OCI-LY7 (cell line): ENCODE measurements at regions not wholly inside any gene's neighbourhood (a gene's known extent, or its start where the extent isn't known, plus 50 kb on each side); places are given as distances from the start of the nearest gene placed in this dataset.

Experiments
- BruUV-seq: library from RNA; stranded (reverse); fragments of 400-500 nt; replicated peaks from 2 replicates; lab custom pipeline; 2021; lab: Mats Ljungman, UMichigan
- CTCF ChIA-PET: fragments of 300-600 bp; sonication (Branson Sonifier 250); formaldehyde crosslinking; loops from one replicate; lab custom pipeline; 2022; ENCODE audit warnings: antibody characterized with exemption; ENCODE audit not compliant: unreplicated experiment; lab: Charles Lee
- POLR2A ChIA-PET: fragments of 300-600 bp; sonication (Branson Sonifier 250); formaldehyde crosslinking; loops from one replicate; lab custom pipeline; 2022; ENCODE audit warnings: antibody characterized with exemption; lab: Charles Lee
- DNase-seq: peaks from one replicate; pipeline ENCODE4 v3.0.0-alpha.2; 2015; ENCODE audit warnings: low spot score
- H2AFZ ChIP-seq: fragments of 200-600 bp; sonication (generic), shearing (Covaris generic); 2 replicates; pipeline ENCODE4 v1.6.1; 2014; ENCODE audit warnings: mild to moderate bottlenecking, antibody characterized with exemption, low read length, moderate library complexity
- H3K27ac ChIP-seq: fragments of 200-600 bp; sonication (generic); 2 replicates; pipeline ENCODE4 v1.5.1; 2014; ENCODE audit warnings: mixed run types, low read depth, mild to moderate bottlenecking, moderate library complexity, low read length, inconsistent platforms; ENCODE audit not compliant: poor library complexity, severe bottlenecking
- H3K36me3 ChIP-seq: fragments of 200-600 bp; sonication (generic); 2 replicates; pipeline ENCODE4 v1.6.1; 2014; ENCODE audit warnings: mild to moderate bottlenecking, antibody characterized with exemption, low read length, moderate library complexity, mixed read lengths; ENCODE audit not compliant: insufficient read depth
- H3K4me1 ChIP-seq: fragments of 200-600 bp; sonication (generic); 2 replicates; pipeline ENCODE4 v1.5.1; 2014; ENCODE audit warnings: mild to moderate bottlenecking, low read length; ENCODE audit not compliant: insufficient read depth, poor library complexity, severe bottlenecking
- H3K4me2 ChIP-seq: fragments of 200-600 bp; sonication (generic); 2 replicates; pipeline ENCODE4 v1.6.1; 2014; ENCODE audit warnings: mild to moderate bottlenecking, low read length
- H3K4me3 ChIP-seq: fragments of 200-600 bp; sonication (generic); 2 replicates; pipeline ENCODE4 v1.5.1; 2014; ENCODE audit warnings: mild to moderate bottlenecking, low read depth, low read length; ENCODE audit not compliant: poor library complexity, severe bottlenecking
- H3K79me2 ChIP-seq: fragments of 200-600 bp; sonication (generic); 2 replicates; pipeline ENCODE4 v1.6.1; 2016; ENCODE audit warnings: low read depth, mild to moderate bottlenecking, low read length, moderate library complexity, mixed read lengths; ENCODE audit not compliant: insufficient read depth
- H3K9me2 ChIP-seq: fragments of 200-600 bp; sonication (generic); 2 replicates; pipeline ENCODE4 v1.6.1; 2016; ENCODE audit warnings: mild to moderate bottlenecking, low read length, mixed read lengths; ENCODE audit not compliant: insufficient read depth
- H3K9me3 ChIP-seq: fragments of 200-600 bp; sonication (generic); 2 replicates; pipeline ENCODE4 v1.6.1; 2014; ENCODE audit warnings: mild to moderate bottlenecking, mixed run types, low read length, mixed read lengths
- H4K20me1 ChIP-seq: fragments of 200-600 bp; sonication (generic); 2 replicates; pipeline ENCODE4 v1.6.1; 2014; ENCODE audit warnings: mild to moderate bottlenecking, antibody characterized with exemption, low read length, moderate library complexity, mixed read lengths; ENCODE audit not compliant: insufficient read depth
- EZH2phosphoT487 ChIP-seq: fragments of 200-600 bp; sonication (generic); IDR thresholded peaks from 2 replicates; pipeline ENCODE4 v1.6.1; 2018; ENCODE audit warnings: low read depth, borderline replicate concordance, mild to moderate bottlenecking, mixed run types, antibody characterized with exemption, low read length, moderate library complexity, mixed read lengths
- intact Hi-C: fragments of 100-400 bp; cut with micrococcal nuclease; formaldehyde crosslinking; loops from one replicate; pipeline ENCODE4 v1.10.0; 2022; ENCODE audit not compliant: unreplicated experiment
- TF ChIP-seq, protein P1 (sequence below): fragments of 200-600 bp; sonication (generic); conservative IDR thresholded peaks from 2 replicates; pipeline ENCODE4 v1.5.1; 2014; ENCODE audit warnings: mild to moderate bottlenecking, antibody characterized with exemption, low read length, moderate library complexity, mixed read lengths

DNA sequence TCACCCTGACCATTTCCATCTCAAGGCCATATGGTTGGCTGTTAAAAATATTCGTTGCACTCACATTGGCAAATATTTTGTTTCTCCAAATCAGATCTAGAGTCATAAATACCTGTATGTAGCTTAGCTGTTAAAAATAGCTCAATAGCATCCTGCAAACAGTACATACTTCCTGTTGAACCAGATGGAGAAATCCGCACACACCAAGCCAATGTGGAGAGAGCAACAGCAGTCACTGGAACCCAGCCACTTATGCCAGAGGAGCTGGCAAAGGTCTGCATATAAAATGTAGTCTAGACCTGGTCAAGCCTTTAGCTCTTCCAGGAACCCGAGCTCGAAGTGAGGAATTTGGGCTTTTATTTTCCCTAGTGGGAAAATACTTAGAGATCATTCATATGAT, 146.4 kb upstream of the KCNJ16 start:
- intact Hi-C loops, result no loop called here
- no peaks in the 10 kb centered on the region for H3K79me2 ChIP-seq
- no peaks in the 10 kb centered on the region for H3K9me3 ChIP-seq
- ChIA-PET POLR2A (no interaction called here), CTCF (no interaction called here)
- no peaks in the 10 kb centered on the region for H4K20me1 ChIP-seq
- H3K4me3 ChIP-seq, result no peak overlapping the region
- H2AFZ ChIP-seq, result no peak overlapping the region
- no peaks in the 10 kb centered on the region for H3K9me2 ChIP-seq
- TF ChIP-seq, protein P1, sequence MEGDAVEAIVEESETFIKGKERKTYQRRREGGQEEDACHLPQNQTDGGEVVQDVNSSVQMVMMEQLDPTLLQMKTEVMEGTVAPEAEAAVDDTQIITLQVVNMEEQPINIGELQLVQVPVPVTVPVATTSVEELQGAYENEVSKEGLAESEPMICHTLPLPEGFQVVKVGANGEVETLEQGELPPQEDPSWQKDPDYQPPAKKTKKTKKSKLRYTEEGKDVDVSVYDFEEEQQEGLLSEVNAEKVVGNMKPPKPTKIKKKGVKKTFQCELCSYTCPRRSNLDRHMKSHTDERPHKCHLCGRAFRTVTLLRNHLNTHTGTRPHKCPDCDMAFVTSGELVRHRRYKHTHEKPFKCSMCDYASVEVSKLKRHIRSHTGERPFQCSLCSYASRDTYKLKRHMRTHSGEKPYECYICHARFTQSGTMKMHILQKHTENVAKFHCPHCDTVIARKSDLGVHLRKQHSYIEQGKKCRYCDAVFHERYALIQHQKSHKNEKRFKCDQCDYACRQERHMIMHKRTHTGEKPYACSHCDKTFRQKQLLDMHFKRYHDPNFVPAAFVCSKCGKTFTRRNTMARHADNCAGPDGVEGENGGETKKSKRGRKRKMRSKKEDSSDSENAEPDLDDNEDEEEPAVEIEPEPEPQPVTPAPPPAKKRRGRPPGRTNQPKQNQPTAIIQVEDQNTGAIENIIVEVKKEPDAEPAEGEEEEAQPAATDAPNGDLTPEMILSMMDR, result no peak
- no peak for TF ChIP-seq EZH2phosphoT487
- no peak for DNase-seq
- H3K4me2 ChIP-seq, result no peak overlapping the region
- no TSS peak for BruUV-seq
- H3K36me3 ChIP-seq, result no peaks in the 10 kb centered on the region
- no peaks in the 10 kb centered on the region for H3K4me1 ChIP-seq
- H3K27ac ChIP-seq, result no peak overlapping the region

GRCh38 chr17:69936996-69937395, 138.0 kb upstream of the KCNJ16 start:
- Histone ChIP-seq H3K4me1 (no peaks in the 10 kb centered on the region), H3K9me2 (no peaks in the 10 kb centered on the region), H2AFZ (no peak overlapping the region), H3K9me3 (no peaks in the 10 kb centered on the region), H3K79me2 (no peaks in the 10 kb centered on the region), H3K4me2 (no peak overlapping the region), H3K36me3 (no peaks in the 10 kb centered on the region), H3K27ac (no peak overlapping the region), H4K20me1 (no peaks in the 10 kb centered on the region), H3K4me3 (no peak overlapping the region)
- CTCF ChIA-PET, result no interaction called here
- intact Hi-C loops, result no loop called here
- BruUV-seq, result no TSS peak
- POLR2A ChIA-PET, result interaction anchor here (0.7 to 4.4 kb wide), 3 partner anchors 9 to 164 kb away, joined by 3 to 19 read pairs (median 4); no protein-coding TSS in a partner anchor
- DNase-seq, result no peak
- TF ChIP-seq, protein P1, result no peak
- no peak for TF ChIP-seq EZH2phosphoT487

- TF ChIP-seq, protein P1, result no peak
- no peak for TF ChIP-seq EZH2phosphoT487
- no peaks in the 10 kb centered on the region for H3K79me2 ChIP-seq
- no peaks in the 10 kb centered on the region for H4K20me1 ChIP-seq
- no peaks in the 10 kb centered on the region for H3K9me3 ChIP-seq
- H3K4me3 ChIP-seq, result no peak overlapping the region
- H3K4me2 ChIP-seq, result no peak overlapping the region
- no peak overlapping the region for H3K27ac ChIP-seq
- intact Hi-C loops, result no loop called here
- H2AFZ ChIP-seq, result no peak overlapping the region
- no peak for DNase-seq
- ChIA-PET POLR2A (interaction anchor here (0.5 to 1.0 kb wide), 3 partner anchors 10 to 1710 kb away, joined by 3 read pairs; no protein-coding TSS in a partner anchor), CTCF (no interaction called here)
- H3K36me3 ChIP-seq, result no peaks in the 10 kb centered on the region
- H3K9me2 ChIP-seq, result no peaks in the 10 kb centered on the region
- H3K4me1 ChIP-seq, result no peaks in the 10 kb centered on the region
- BruUV-seq, result no TSS peak
Measured at GRCh38 chr17:69943058-69943457, 132.0 kb upstream of the KCNJ16 start.
